Kidney glomerular epithelial cell (primary cell): ENCODE measurements at regions not wholly inside any gene's neighbourhood (a gene's known extent, or its start where the extent isn't known, plus 50 kb on each side); places are given as distances from the start of the nearest gene placed in this dataset.
"Not testable (repeated sequence)": the region's sequence is repeated elsewhere in the genome, so short reads cannot be mapped to it uniquely, and the experiment has no call there.

Experiments
- DNase-seq: peaks from one replicate; lab custom pipeline; 2025; lab: John Stamatoyannopoulos, UW

DNA sequence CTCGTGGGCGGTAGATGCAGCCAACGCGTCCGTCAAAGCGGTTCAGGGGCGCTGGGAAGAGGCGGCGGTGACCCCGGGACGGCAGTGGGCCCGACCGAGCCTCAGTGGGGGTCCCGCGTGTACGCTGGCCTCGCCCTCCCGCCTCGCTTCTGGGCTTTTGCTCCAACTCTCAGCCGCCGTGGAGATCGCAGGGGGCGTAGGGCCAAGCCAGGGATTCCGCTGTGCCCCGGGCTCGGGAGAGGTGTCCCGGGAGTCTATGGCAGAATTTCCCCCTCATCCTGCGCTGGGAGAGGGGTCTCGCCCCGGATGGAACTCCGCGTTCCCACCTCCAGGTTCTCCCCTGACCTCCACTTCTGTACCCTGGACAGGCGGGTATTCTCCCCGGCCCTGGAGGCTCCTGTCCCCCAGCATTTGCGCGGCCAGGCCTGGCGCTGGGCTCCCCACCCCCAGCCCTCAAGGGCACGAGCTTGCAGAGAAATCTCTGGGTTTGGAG lies 131.9 kb downstream of the MRPL36 start:
- no peak for DNase-seq

DNA sequence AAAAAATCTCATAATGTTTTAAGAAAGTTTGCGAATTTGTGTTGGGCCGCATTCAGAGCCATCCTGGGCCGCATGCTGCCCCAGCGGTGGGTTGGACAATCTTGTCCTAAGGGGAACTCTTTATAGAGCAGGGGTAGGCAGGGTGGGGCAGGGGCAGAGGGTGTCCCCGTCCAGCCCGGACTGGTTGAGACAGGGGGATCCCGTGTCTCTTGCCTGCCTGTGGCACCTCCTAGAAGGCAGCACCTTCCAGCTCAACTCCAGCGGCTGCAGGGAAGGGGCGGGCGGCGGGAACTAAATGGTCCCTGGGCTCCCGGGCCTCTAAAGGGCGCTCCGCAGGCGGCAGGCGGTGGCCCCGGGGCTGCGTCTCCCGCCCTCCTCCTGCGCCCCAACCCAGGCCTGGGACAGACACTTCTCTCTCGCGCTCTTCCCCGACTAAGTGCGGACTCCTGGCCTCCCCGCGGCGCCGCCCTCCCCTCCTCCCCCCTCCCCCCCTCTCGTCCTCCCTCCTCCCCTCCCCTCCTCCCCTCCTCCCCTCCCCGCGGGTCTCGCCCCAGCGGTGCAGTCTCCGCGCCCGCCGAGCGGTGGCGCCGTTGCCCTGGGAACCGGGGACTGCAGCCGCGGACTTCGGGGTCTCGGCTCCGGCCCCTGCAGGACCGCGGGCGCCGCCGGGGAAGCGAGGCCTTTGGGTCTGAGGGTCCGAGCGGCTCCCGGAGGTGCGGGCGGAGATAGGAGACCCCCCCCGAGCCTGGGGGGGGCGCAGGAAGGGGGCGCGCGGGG lies 132.6 kb downstream of the MRPL36 start:
- DNase-seq = no peak

DNA sequence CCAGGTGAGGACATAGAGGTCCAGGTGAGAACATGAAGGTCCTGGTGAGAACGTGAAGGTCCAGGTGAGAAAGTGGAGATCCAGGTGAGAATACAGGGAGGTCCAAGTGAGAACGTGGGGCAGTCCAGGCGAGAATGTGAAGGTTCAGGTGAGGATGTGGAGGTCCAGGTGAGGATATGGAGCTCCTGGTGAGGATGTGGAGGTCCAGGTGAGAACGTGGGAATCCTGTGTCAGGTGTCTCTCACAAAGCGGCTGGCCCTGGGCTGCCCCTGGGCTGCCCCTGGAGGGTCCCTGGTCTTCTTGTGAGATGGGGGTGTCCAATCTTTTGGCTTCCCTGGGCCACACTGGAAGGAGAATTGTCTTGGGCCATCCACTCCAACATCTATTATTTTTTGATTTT lies 133.4 kb downstream of the MRPL36 start:
- DNase-seq = no peak

DNA sequence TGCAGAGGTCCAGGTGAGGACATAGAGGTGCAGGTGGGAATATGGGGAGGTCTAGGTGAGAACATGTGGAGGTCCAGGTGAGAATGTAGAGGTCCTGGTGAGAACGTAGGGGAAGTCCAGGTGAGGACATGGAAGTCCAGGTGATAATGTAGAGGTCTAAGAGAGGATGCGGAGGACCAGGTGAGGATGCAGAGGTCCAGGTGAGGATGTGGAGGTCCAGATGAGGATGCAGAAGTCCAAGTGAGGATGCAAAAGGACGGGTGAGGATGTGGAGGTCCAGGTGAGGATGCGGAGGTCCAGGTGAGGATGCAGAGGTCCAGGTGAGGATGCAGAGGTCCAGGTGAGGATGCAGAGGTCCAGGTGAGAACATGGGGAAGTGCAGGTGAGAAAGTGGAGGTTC lies 133.8 kb downstream of the MRPL36 start:
- no peak for DNase-seq

DNA sequence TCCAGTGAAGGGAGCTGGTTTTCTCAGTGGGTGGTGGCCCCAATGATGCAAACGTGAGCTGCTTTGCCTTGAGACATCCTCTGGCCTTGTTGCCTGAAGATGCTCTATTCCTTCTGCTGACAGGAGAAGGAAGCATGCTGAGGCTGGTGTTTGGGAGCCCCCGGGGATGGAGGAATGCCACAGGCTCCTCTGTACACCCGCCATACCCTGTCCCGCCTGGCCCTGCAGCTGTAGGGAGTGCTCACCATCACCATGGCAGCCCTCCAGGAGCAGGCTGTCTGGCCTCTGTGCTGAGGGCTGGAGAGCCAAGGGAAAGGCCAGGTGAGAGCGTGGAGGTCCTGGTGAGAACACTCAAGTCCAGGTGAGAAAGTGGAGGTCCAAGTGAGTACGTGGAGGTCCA lies 134.4 kb downstream of the MRPL36 start:
- DNase-seq = no peak

DNA sequence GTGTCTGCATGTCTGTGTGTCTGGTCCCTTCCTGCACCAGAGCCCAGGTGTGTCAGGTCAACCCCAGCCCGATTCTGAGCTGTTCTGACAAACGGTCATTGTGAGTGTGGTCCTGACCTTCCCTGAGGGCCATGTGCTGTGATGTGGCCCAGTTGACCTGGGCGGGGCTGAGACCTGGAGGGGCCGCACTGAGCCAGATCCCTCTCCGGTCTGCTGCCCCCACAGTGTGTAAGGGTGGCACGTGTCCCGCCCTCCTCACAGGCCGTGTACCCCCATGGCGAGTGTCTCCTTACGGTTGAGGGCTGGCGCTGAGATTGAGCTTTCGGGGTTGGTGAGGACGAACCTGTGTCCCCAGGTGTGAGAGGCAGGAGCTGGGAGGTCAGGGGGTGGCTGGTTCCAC lies 136.5 kb downstream of the MRPL36 start:
- no peak for DNase-seq

DNA sequence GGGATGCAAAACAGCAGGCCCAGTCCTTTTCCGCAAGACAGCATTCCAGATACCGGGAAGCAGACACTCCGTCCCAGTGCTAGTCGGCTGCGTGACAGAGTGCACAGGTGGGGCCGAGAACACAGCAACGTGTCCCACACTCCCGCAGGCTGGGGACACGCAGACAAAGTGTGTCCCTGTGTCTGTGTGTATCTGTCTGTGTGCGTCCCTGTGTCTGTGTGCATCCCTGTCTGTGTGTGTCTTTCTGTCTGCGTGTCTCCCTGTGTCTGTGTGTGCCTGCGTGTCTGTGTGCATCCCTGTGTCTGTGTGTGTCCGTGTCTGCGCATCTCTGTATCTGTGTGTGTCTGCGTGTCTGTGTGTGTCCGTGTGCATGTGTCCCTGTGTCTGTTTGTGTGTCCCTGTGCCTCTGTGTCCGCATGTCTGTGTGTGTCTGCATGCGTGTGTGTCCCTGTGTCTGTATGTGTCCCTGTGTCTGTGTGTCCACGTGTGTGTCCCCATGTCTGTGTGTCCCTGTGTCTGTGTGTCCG lies 137.0 kb downstream of the MRPL36 start:
- DNase-seq = no peak

DNA sequence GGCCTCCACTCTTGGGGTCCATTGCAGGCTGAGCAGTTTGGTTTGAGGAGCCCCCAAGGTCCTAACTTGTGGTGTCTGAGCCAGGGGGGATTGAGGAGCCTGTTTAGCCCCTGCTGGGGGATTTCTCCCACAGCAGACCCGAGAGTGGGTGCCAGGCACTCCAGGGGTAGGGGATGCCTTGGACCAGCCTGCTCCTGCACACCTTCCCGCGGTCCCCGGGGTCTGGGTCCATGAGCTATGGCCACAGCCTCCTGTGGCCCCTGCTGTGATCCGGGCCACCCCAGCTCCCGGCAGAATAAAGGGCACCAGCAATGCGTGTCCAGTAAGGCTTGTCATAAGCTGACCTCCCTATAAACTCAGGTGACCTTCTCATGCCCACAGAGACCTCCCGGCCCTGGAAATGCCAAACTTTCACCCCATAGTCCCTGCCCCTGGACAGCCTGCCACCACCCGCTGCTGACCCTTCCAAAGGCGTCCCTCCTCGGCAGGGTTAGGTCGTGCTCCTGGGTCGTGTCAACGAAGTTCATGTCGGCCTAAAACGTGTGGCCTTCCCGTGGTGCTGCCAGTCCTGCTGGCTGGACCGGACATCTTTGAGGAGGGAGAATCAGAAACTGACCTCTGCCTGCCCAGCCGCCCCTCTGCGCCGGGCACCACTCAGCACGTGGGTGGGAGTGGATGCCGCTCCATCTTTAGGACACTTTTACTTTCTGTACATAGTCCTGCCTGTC lies 137.6 kb downstream of the MRPL36 start:
- no peak for DNase-seq

DNA sequence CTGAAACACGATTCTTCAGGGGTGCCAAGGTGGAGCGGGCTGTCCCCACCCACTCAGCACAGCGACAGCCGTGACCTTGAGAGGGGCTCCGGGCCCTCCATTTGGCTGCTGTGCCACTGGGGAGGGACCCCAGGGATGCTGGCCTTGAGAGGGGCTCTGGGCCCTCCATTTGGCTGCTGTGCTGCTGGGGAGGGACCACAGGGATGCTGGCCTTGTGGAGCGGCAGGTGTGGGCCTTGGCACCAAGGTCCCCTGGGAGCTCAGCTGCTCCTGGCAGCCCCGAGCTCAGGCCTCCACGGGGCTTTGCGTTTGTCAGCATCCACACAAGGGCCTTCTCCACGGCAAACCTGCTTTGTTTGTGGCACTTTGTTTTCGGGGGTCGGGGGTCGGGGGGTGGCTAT lies 137.6 kb upstream of the LPCAT1 start:
- DNase-seq = no peak

DNA sequence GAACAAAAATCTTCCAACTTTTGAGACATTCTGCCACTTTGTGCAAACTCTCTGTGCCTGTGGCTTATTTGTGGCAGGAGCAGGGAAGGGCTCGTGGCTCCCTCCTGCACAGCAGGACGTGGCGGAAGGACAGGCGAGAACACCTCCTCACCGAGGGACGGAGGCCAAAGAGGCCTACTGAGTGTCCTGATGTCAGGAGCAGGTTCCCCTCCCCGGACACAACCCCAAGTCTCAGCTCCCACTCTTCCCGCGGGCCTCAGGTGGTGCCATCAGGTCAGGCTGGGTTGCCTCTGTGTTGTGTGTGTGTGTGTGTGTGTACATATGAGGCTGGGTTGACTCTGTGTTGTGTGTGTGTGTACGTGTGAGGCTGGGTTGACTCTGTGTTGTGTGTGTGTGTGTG lies 136.8 kb upstream of the LPCAT1 start:
- DNase-seq = no peak

DNA sequence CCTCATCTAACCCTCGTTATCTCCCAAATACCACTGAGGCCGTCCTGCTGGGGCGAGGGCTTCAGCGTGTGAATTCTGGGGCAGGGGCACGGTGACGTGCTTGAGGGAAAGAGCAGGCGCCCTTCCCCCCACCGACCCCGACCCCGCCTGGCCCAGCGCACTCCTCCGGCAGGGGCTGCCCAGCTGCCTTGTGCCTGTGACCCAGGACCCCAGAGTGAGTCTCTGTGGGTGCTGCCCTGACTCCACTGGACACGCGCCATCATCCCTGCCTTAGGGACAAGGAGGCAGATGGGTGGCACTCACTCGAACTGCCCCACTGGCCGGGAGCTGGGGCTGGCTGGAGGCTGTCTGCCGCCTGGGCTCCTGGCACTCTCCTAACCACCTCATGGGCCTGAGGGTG lies 136.2 kb upstream of the LPCAT1 start:
- no peak for DNase-seq

DNA sequence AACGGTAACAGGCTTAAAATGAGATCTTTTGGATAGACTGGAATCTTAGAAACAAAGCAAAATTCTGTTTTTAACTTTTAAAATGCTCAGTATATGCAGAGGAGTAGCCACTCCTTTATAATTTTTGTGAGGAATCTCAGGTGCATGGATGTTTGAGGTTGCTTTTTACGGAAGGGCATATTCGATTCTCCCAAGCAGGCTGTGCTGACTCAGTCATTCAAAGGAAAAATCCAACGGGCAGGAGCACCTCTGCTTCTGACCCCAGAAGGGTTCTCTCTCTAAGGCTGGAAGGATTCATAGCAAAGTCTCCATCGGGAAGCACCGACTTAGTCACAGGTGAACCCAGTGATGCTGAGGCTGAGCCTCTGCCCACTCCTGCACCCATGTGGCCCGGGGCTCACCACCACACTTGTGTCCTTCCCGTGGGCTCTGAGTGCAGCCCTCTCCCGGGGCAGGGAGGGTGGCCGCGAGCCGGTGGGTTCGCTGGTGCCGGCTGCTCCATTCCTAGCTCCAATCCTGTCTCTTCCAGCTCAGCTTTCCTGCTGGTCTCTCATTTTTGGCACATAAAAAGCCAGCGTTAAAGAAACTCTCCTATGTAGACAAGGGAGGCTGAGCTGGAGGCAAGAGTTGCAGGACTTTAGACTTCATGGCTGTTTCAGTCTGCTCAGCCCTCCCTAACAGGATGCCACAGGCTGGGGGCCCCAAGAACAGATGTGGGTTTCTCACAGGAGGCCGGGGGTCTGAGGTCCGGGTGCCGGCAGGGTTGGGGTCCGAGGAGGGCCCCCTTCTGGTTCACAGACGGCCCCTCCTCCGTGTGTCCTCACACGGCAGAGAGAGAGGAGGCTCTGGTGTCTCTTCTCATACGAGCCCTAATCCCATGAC lies 135.6 kb upstream of the LPCAT1 start:
- no peak for DNase-seq

DNA sequence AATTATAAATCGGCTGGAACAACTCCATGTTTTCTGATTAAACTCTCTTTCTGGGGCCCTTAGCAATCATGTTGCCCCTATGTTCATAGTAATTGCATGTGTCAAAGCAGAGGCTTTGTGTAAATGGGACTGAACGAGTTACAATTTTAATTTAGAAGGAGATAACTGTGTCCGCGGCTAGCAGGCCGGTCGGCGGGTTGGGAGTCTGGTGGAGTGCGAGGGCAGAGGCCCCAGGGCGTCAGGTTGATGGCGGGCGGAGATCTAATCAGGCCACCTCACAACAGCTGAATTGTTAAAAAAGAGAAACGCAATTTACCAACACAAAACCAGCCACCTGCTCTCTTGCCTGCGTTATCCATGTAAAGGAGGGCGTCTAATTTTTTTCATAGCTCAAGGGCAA lies 134.9 kb upstream of the LPCAT1 start:
- no peak for DNase-seq

DNA sequence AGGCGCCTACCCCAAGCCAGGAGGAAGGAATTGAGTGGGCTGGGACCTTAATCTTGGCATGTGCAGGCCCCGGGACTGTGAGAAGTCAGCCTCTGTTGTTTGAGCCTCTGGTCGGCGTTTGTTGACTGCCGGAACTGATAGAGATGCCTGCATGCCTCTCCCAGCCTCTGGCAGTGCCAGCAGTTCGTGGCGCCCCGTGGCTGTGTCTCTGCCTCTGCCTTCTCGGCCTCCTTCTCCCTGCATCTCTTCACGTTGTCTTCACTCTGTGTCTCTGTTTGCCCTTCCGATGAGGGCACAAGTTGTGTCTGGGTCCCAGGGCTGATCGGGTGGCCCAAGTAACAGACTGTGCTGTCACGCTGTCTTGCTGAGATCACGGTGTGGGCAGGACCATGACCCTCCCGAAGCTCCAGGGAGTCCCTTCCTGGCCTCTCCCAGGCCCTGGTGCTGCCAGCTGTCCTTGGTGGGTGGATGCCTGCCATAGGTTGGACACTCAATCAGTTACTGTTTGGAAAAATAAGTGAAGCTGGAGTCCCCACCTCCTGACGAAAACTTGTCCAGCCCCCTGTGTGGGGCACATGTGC lies 133.5 kb upstream of the LPCAT1 start:
- DNase-seq = no peak

DNA sequence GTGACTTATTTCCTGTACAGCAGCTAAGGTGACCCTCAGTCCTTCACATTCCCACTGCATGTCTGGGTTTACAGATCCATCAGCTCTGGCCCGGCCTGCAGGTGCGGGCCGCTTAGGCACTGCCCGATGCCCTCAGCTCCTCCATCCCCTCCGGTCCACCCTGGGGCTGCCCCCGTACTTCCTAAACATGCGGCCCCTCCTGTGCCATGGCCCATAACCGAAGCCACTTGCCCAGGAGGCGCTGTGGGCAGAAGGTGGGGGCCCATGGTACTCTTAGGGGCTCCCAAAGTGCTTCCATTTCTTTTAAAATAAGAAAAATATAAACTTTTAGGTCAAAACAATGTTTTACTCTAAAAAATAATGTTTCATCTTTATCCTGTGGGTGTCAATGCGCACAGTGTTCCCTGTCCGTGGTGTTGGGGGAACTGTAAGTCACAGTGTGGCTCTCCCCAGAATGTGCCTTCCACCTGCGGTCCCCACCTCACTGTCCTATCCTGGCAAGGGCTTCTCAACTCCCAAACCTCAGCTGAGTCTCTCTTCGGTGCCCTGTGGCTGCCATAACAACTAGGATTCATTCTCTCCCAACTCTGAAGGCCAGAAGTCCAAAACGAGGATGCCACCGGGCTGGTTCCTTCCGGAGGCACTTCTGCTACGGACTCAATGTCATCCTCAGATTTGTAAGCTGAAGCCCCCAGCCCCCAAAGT lies 132.7 kb upstream of the LPCAT1 start:
- DNase-seq = no peak

DNA sequence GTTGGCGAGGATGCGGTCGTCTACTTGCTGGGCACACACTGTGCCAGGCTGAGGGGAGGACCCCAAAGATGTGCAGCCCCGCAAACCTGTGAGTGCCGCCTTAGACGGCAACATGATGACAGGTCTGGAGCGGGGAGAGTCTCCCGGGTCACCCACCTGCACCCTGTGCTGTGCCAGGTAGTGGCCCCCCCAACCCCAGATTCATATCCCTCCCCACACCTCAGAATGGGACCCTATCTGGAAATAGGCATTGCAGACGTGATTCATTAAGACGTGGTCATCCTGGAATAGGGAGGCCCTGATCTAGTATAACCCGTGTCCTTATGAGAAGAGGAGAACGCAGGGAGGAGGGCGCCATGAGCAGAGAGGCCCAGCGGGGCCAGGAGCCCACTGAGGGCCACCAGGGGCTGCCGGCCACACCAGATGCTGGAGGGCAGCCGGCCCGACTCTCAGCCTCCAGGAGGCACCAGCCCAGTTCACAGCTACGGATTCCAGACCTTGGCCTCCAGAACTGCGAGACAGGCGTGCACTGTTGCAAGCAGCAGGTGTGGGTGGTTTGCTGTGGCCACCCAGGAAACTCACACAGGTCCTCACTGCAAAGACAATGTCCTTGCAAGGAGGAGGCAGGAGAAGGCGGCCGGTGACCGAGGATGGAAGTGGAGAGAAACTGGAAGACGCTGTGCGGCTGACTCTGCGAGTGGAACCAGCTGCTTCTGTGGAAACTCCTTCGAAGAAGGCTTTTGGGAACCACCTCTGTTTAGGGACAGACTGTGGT lies 131.9 kb upstream of the LPCAT1 start:
- DNase-seq = no peak

DNA sequence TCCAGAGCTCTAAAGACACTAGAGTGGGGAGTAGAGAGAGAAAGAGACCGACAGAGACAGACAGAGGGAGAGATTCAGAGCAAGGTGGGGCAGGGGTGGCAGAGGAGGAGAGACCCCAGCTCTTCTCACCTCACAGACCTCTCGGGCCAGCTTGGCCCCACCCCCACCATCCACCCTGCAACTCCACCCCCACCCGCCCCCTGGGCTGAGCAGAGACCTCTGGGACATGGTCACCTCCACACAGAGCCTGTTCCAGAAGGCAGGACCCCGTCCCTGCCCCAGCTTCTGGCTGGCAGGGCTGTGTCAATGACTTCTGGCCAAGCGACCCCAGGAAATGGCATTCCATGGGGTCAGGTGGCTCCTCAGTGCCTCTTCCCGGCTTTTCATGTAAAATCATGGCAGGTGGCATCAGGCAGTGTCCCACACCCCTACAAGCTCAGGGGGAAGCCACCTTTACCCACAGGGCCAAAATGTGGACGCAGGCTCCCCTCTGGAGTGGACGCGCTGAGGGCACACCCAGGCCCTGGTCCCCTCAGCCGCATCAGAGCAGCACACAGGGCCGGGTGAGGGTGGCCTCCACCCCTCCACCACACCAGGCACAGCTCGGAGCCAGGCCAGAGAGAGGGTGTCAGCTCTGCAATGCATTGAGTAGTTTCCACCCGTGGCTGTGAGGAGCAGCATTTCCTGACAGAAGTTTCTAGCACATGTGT lies 131.2 kb upstream of the LPCAT1 start:
- no peak for DNase-seq

DNA sequence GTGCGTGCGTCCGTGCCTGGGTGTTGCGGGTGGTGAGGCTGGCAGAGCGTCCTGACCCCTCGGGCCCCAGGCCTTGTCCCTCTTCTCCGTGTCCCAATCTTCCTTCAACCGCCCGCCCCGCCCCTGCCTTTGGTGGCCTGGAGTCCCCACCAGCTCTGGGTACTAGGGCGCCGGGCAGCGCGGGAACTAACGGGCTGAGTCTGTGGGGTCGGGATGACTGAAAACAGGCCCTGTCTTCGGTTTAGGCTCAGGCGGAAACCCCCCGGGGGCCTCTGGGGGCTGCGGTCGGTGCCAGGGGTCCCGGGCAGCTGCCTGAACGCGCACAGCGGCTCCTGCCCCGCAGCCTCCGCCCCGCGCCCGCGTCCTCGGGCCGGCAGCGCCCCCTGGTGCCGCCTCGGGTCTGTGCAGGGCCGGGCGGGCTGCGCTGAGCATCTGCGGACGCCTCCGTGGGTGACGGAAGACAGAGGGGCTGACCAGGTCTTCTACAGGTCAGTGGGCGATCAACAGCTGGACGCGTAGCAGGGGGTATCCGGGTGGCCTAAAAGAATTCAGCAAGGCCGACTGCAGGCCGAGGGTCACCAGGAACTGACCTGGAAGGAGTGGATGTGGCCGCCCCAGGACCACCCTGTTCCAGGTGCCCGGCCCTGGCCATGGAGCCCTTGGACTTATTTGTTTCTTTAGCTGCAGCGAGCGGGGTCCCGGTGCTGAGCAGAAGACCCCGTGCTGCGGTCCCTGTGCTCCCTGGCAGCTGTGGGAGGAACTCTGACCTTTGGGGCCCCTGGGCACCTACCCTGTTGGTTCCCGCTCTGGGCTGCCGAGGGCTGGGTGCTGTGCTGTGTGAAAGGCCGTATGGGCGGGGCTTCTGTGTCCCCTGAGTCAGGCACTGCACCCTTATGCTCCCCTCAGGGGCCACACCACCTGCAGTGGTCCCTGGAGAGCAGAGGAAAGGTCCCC lies 130.2 kb upstream of the LPCAT1 start:
- not testable (repeated sequence) for DNase-seq
